GM23248 (cell line): ENCODE measurements at regions not wholly inside any gene's neighbourhood (a gene's known extent, or its start where the extent isn't known, plus 50 kb on each side); places are given as distances from the start of the nearest gene placed in this dataset.

Source experiments
- EZH2 ChIP-seq: fragments of 200-600 bp; sonication (generic); IDR thresholded peaks from 2 replicates; pipeline ENCODE4 v1.6.1; 2018; ENCODE audit warnings: antibody characterized with exemption, mild to moderate bottlenecking; ENCODE audit not compliant: insufficient read depth, poor library complexity, severe bottlenecking
- EZH2phosphoT487 ChIP-seq: fragments of 200-600 bp; sonication (generic); IDR thresholded peaks from 2 replicates; pipeline ENCODE4 v1.6.1; 2018; ENCODE audit warnings: antibody characterized with exemption, moderate library complexity, mild to moderate bottlenecking, low read depth; ENCODE audit not compliant: insufficient read depth

GRCh38 chr5:85472749-85473148, 1088.1 kb upstream of the EDIL3 start:
- TF ChIP-seq EZH2 (no peak), EZH2phosphoT487 (no peak)
